ENCODE measurements at regions not wholly inside any gene's neighbourhood (a gene's known extent, or its start where the extent isn't known, plus 50 kb on each side); places are given as distances from the start of the nearest gene placed in this dataset. TPM values are rescaled to one million over a fixed set of nuclear protein-coding genes. Genes with fewer than 3 reads are reported as not detected.

GRCh38 chr3:171514466-171514865 is 54.3 kb upstream of the TNIK start:
- H3K4ac ChIP-seq (ENCODE audit: low read depth, low read length) = no peak overlapping the region
- no peak overlapping the region for H3K23ac ChIP-seq (ENCODE audit: low read length)
- H3K4me2 ChIP-seq (ENCODE audit: low read length) = no peak overlapping the region
- no peak overlapping the region for H2BK120ac ChIP-seq (ENCODE audit: low read depth, low read length)
- no peak overlapping the region for H3K56ac ChIP-seq (ENCODE audit: low read length)
- H4K8ac ChIP-seq (ENCODE audit: low read depth, low read length) = no peak overlapping the region
- H2BK5ac ChIP-seq (ENCODE audit: low read length) = no peak overlapping the region
- H3K36me3 ChIP-seq (ENCODE audit: control insufficient read depth, insufficient read depth, low read length) = no peaks in the 10 kb centered on the region
- WGBS (ENCODE audit: extremely low coverage, insufficient coverage, low lambda C conversion rate) = no CpG with 5 or more reads among the region's 2 CpGs
- no peaks in the 10 kb centered on the region for H3K79me2 ChIP-seq (ENCODE audit: control insufficient read depth, insufficient read depth, low read length)
- H3K4me3 ChIP-seq (ENCODE audit: low read length) = no peak overlapping the region
- H2BK15ac ChIP-seq (replicated peaks; ENCODE audit: low read depth) = no peak overlapping the region
- no peak for DNase-seq
- no peak overlapping the region for H3K9ac ChIP-seq (ENCODE audit: low read length)
- no peak overlapping the region for H3K27ac ChIP-seq (ENCODE audit: low read depth, low read length)
- H3K79me1 ChIP-seq (ENCODE audit: low read length) = no peaks in the 10 kb centered on the region
- H2AK5ac ChIP-seq (ENCODE audit: low read length) = no peak overlapping the region
- H3K27me3 ChIP-seq (ENCODE audit: insufficient read depth, low read length, poor library complexity) = no peaks in the 10 kb centered on the region
- H3K18ac ChIP-seq (ENCODE audit: low read length) = no peak overlapping the region
- peaks cover 2% of the 10 kb centered on the region for H3K4me1 ChIP-seq (ENCODE audit: control insufficient read depth, low read depth, low read length)
- H4K5ac ChIP-seq (ENCODE audit: low read length) = no peak overlapping the region

DNA sequence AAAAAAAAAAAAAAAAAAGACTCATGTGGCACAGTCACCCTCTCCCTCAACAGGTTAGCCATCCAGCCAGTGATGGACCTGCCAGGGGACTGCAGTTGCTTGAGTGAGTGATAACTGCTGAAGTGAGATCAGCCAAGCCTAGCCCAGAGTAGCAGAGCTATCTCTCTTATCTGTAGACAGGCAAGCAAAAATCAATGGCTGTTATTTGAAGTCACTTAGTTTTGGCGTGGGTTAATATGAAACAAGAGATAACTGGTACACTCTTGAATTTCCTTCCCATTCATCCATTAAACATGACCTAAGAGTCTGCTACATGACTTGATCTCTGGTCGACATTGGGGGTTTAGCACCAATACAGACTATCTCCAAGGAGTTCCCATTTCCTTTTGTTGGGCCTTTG is 51.2 kb upstream of the TNIK start:
- Histone ChIP-seq H3K4me1 (ENCODE audit: control insufficient read depth, low read depth, low read length) (peaks cover 2% of the 10 kb centered on the region), H3K27ac (ENCODE audit: low read depth, low read length) (no peak overlapping the region), H2BK5ac (ENCODE audit: low read length) (no peak overlapping the region), H3K4me3 (ENCODE audit: low read length) (no peak overlapping the region), H4K8ac (ENCODE audit: low read depth, low read length) (no peak overlapping the region), H3K79me1 (ENCODE audit: low read length) (no peaks in the 10 kb centered on the region), H3K79me2 (ENCODE audit: control insufficient read depth, insufficient read depth, low read length) (no peaks in the 10 kb centered on the region), H2BK120ac (ENCODE audit: low read depth, low read length) (no peak overlapping the region), H2BK15ac (replicated peaks; ENCODE audit: low read depth) (no peak overlapping the region), H3K23ac (ENCODE audit: low read length) (no peak overlapping the region), H4K5ac (ENCODE audit: low read length) (no peak overlapping the region), H3K4me2 (ENCODE audit: low read length) (no peak overlapping the region), H3K36me3 (ENCODE audit: control insufficient read depth, insufficient read depth, low read length) (no peaks in the 10 kb centered on the region), H3K18ac (ENCODE audit: low read length) (no peak overlapping the region), H2AK5ac (ENCODE audit: low read length) (no peak overlapping the region), H3K9ac (ENCODE audit: low read length) (no peak overlapping the region), H3K27me3 (ENCODE audit: insufficient read depth, low read length, poor library complexity) (no peaks in the 10 kb centered on the region), H3K4ac (ENCODE audit: low read depth, low read length) (no peak overlapping the region), H3K56ac (ENCODE audit: low read length) (no peak overlapping the region)
- no CpG with 5 or more reads among the region's 2 CpGs for WGBS (ENCODE audit: extremely low coverage, insufficient coverage, low lambda C conversion rate)
- DNase-seq = peak; percentile 7

Small RNA genes lying in the stretch of these regions (small RNA-seq; reads per million reads assigned to genes)
- gene AC008134.1 (ENCODE audit: insufficient read depth) = not detected

All from mesendoderm (in vitro differentiated cells).